ENCODE measurements at regions not wholly inside any gene's neighbourhood (a gene's known extent, or its start where the extent isn't known, plus 50 kb on each side); places are given as distances from the start of the nearest gene placed in this dataset.

- TF ChIP-seq LEF1 (IDR thresholded peaks at IDR 0.05; ENCODE audit: borderline replicate concordance) (no peak), SUZ12 (IDR thresholded peaks at IDR 0.05) (no peak), CTBP1 (IDR thresholded peaks at IDR 0.05; ENCODE audit: borderline replicate concordance) (no peak), FOXA1 (IDR thresholded peaks at IDR 0.05) (no peak), BHLHE40 (IDR thresholded peaks at IDR 0.05; ENCODE audit: borderline replicate concordance) (no peak), NFRKB (IDR thresholded peaks at IDR 0.05) (no peak), ARNT (IDR thresholded peaks at IDR 0.05) (no peak)
Observed at GRCh38 chr10:120360571-120360970, 96.5 kb upstream of the PLPP4 start.
